MM.1S (cell line): ENCODE measurements at regions not wholly inside any gene's neighbourhood (a gene's known extent, or its start where the extent isn't known, plus 50 kb on each side); places are given as distances from the start of the nearest gene placed in this dataset.

ENCODE experiments used
- CTCF ChIP-seq: fragments of 300-600 bp; sonication (generic); IDR thresholded peaks from 2 replicates; pipeline ENCODE4 v1.5.1; 2016; ENCODE audit warnings: antibody characterized with exemption, low read length, mixed read lengths
- EZH2 ChIP-seq: fragments of 300-600 bp; sonication (generic); optimal IDR thresholded peaks from 2 replicates; pipeline ENCODE3; 2017; ENCODE audit warnings: low read depth, mild to moderate bottlenecking, antibody characterized with exemption, low read length, mixed read lengths

DNA sequence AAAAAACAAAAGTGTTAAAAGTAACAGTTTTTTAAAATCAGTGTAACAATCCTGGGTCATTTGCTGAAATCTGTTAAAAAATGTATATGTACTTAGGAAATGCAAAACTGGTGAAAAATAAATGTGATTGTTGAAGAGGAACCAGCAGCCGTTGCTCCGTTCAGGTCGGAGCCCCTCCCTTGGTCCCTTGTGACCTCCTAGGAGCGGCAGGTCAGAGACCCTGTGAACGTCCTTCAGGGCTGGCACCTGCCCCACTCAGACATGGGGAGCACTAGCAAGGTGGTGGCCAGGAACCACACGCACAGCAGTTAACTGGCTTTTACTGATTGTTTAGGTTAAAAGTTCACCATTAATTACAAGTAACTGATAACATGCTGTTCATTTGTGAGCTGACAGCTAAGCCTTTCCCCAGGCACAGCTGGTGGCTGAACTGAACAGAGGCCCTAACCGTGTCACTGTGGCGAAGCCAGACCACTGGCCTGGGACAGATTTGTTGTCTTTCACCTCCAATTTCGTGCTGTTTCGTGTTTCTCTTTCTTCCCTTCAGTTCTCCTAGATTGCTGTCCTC, 159.2 kb upstream of the ALKAL2 start:
- TF ChIP-seq CTCF = no peak
- no peak for TF ChIP-seq EZH2
